Duodenal mucosa (tissue), 2 donors: ENCODE measurements at regions not wholly inside any gene's neighbourhood (a gene's known extent, or its start where the extent isn't known, plus 50 kb on each side); places are given as distances from the start of the nearest gene placed in this dataset.

Experiments used
- H3K27ac ChIP-seq: one replicate; pipeline ENCODE4 v1.7.0; 2013; ENCODE audit warnings: low read depth, low read length
- H3K27me3 ChIP-seq, 2 donors: one replicate each; pipeline ENCODE4 v1.7.0; 2013; ENCODE audit warnings: low read length in 2 of 2, control low read depth in 1 of 2; ENCODE audit not compliant: insufficient read depth in 2 of 2, control insufficient read depth in 1 of 2
- H3K36me3 ChIP-seq, 2 donors: one replicate each; pipeline ENCODE4 v1.7.0; 2013; ENCODE audit warnings: low read length in 2 of 2, control low read depth in 1 of 2; ENCODE audit not compliant: insufficient read depth in 2 of 2, control insufficient read depth in 1 of 2
- H3K4me1 ChIP-seq, 2 donors: one replicate each; pipeline ENCODE4 v1.7.0; 2013; ENCODE audit warnings: low read length in 2 of 2, control low read depth in 1 of 2; ENCODE audit not compliant: insufficient read depth in 2 of 2, control insufficient read depth in 1 of 2
- H3K4me3 ChIP-seq, 2 donors: one replicate each; pipeline ENCODE4 v1.7.0; 2013; ENCODE audit warnings: low read length in 2 of 2, low read depth in 1 of 2
- H3K9ac ChIP-seq, 2 donors: one replicate each; pipeline ENCODE4 v1.7.0; 2013; ENCODE audit warnings: low read length in 2 of 2, low read depth in 1 of 2
- H3K9me3 ChIP-seq, 2 donors: one replicate each; pipeline ENCODE4 v1.7.0; 2013; ENCODE audit warnings: low read length in 2 of 2, control low read depth in 1 of 2; ENCODE audit not compliant: control insufficient read depth in 1 of 2

GRCh38 chr10:121104476-121105111 lies 253.4 kb downstream of the WDR11 start:
- H3K9me3 ChIP-seq = no peaks in the 10 kb centered on the region
- peaks cover 0 to under 1% of the 10 kb centered on the region in 2 donors for H3K4me1 ChIP-seq
- H3K4me3 ChIP-seq = no peak overlapping the region
- H3K9ac ChIP-seq = no peak overlapping the region
- H3K36me3 ChIP-seq = no peaks in the 10 kb centered on the region
- H3K27ac ChIP-seq = no peak overlapping the region
- H3K27me3 ChIP-seq = no peaks in the 10 kb centered on the region

- no peak overlapping the region for H3K9ac ChIP-seq
- no peaks in the 10 kb centered on the region for H3K4me1 ChIP-seq
- no peaks in the 10 kb centered on the region for H3K27me3 ChIP-seq
- no peaks in the 10 kb centered on the region for H3K36me3 ChIP-seq
- H3K4me3 ChIP-seq = no peak overlapping the region
- no peaks in the 10 kb centered on the region for H3K9me3 ChIP-seq
- no peak overlapping the region for H3K27ac ChIP-seq
Measured at GRCh38 chr10:121106611-121107010, 255.4 kb downstream of the WDR11 start.

GRCh38 chr10:121108051-121108450 lies 256.9 kb downstream of the WDR11 start:
- Histone ChIP-seq H3K27me3 (no peaks in the 10 kb centered on the region), H3K4me3 (no peak overlapping the region), H3K4me1 (no peaks in the 10 kb centered on the region), H3K9me3 (no peaks in the 10 kb centered on the region), H3K36me3 (no peaks in the 10 kb centered on the region), H3K9ac (no peak overlapping the region), H3K27ac (no peak overlapping the region)

GRCh38 chr10:121110369-121110768 lies 259.2 kb downstream of the WDR11 start:
- Histone ChIP-seq H3K9ac (no peak overlapping the region), H3K36me3 (no peaks in the 10 kb centered on the region), H3K4me1 (no peaks in the 10 kb centered on the region), H3K9me3 (no peaks in the 10 kb centered on the region), H3K27ac (no peak overlapping the region), H3K4me3 (no peak overlapping the region), H3K27me3 (no peaks in the 10 kb centered on the region)

- H3K9ac ChIP-seq = no peak overlapping the region
- H3K4me1 ChIP-seq = no peaks in the 10 kb centered on the region
- no peaks in the 10 kb centered on the region for H3K9me3 ChIP-seq
- no peak overlapping the region for H3K27ac ChIP-seq
- no peak overlapping the region for H3K4me3 ChIP-seq
- no peaks in the 10 kb centered on the region for H3K36me3 ChIP-seq
- H3K27me3 ChIP-seq = no peaks in the 10 kb centered on the region
Measured at GRCh38 chr10:121112136-121112535, 261.0 kb downstream of the WDR11 start.

- Histone ChIP-seq H3K9ac (no peak overlapping the region), H3K27me3 (no peaks in the 10 kb centered on the region), H3K9me3 (no peaks in the 10 kb centered on the region), H3K4me1 (no peaks in the 10 kb centered on the region), H3K4me3 (no peak overlapping the region), H3K27ac (no peak overlapping the region), H3K36me3 (no peaks in the 10 kb centered on the region)
Measured at GRCh38 chr10:121112579-121113384, 261.6 kb downstream of the WDR11 start.

GRCh38 chr10:121113385-121113696 lies 262.2 kb downstream of the WDR11 start:
- no peak overlapping the region for H3K9ac ChIP-seq
- H3K27ac ChIP-seq = no peak overlapping the region
- H3K27me3 ChIP-seq = no peaks in the 10 kb centered on the region
- no peak overlapping the region for H3K4me3 ChIP-seq
- no peaks in the 10 kb centered on the region for H3K36me3 ChIP-seq
- H3K4me1 ChIP-seq = no peaks in the 10 kb centered on the region
- H3K9me3 ChIP-seq = no peaks in the 10 kb centered on the region

- Histone ChIP-seq H3K27ac (no peak overlapping the region), H3K4me3 (no peak overlapping the region), H3K27me3 (no peaks in the 10 kb centered on the region), H3K9me3 (no peaks in the 10 kb centered on the region), H3K4me1 (no peaks in the 10 kb centered on the region), H3K9ac (no peak overlapping the region), H3K36me3 (no peaks in the 10 kb centered on the region)
Measured at GRCh38 chr10:121113911-121114310, 262.7 kb downstream of the WDR11 start.

- no peak overlapping the region for H3K4me3 ChIP-seq
Measured at GRCh38 chr10:121115154-121115553, 264.0 kb downstream of the WDR11 start.

GRCh38 chr10:121121462-121121861 lies 270.3 kb downstream of the WDR11 start:
- Histone ChIP-seq H3K27ac (no peak overlapping the region), H3K27me3 (no peaks in the 10 kb centered on the region), H3K4me3 (no peak overlapping the region), H3K4me1 (no peaks in the 10 kb centered on the region), H3K9ac (no peak overlapping the region), H3K9me3 (no peaks in the 10 kb centered on the region), H3K36me3 (no peaks in the 10 kb centered on the region)

More at GRCh38 chr10:121115154-121115553, 264.0 kb downstream of the WDR11 start:
- Histone ChIP-seq H3K9me3 (no peaks in the 10 kb centered on the region), H3K27ac (no peak overlapping the region), H3K27me3 (no peaks in the 10 kb centered on the region), H3K4me1 (no peaks in the 10 kb centered on the region), H3K36me3 (no peaks in the 10 kb centered on the region), H3K9ac (no peak overlapping the region)
